Chondrocyte (in vitro differentiated cells): ENCODE measurements at regions not wholly inside any gene's neighbourhood (a gene's known extent, or its start where the extent isn't known, plus 50 kb on each side); places are given as distances from the start of the nearest gene placed in this dataset.

Experiments used
- DNase-seq: peaks from one replicate; pipeline ENCODE4 v3.0.0; 2021; ENCODE audit warnings: mixed read lengths, low spot score
- H3K27ac Mint-ChIP-seq: one replicate; pipeline ENCODE4 v1.8.0; 2021; ENCODE audit warnings: mild to moderate bottlenecking, moderate library complexity, mixed read lengths; ENCODE audit not compliant: unreplicated experiment
- H3K27me3 Mint-ChIP-seq: 2 replicates; pipeline ENCODE4 v1.8.0; 2021; ENCODE audit warnings: low read depth, mixed read lengths
- H3K36me3 Mint-ChIP-seq: 2 replicates; pipeline ENCODE4 v1.8.0; 2021; ENCODE audit warnings: low read depth, mixed read lengths
- H3K4me1 Mint-ChIP-seq: 2 replicates; pipeline ENCODE4 v1.8.0; 2021; ENCODE audit warnings: low read depth, mild to moderate bottlenecking, mixed read lengths
- H3K4me3 Mint-ChIP-seq: one replicate; pipeline ENCODE4 v1.8.0; 2021; ENCODE audit warnings: mild to moderate bottlenecking, moderate library complexity, mixed read lengths; ENCODE audit not compliant: unreplicated experiment
- H3K9me3 Mint-ChIP-seq: 2 replicates; pipeline ENCODE4 v1.8.0; 2021; ENCODE audit warnings: low read depth, mixed read lengths
- TF ChIP-seq, protein P1 (sequence below): fragments of 200-600 bp; sonication (generic); IDR thresholded peaks from 2 replicates; pipeline ENCODE4 v1.5.0; 2021; ENCODE audit warnings: antibody characterized with exemption, mild to moderate bottlenecking, moderate library complexity

DNA sequence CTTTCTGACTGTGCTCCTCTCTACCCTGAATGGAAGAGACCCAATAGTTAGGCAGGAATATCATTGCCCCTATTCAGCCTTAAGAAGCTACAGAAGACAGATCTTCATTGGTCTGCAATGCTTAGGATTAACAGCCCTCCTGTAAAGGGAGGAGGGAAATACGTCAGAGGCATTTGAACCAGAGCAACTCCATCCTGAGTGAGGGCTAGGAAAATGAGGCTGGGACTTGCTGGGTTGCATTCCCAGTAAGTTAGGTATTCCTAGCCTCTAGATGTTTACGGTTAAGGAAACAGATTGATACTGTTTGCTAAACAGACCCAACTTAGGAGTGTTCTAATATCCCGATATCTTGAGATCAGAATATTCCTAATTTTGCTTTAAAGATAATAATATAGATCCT, 63.5 kb downstream of the PCDH18 start:
- H3K9me3 Mint-ChIP-seq: peaks cover 2% of the 10 kb centered on the region
- H3K4me3 Mint-ChIP-seq: no peak overlapping the region
- no peaks in the 10 kb centered on the region for H3K36me3 Mint-ChIP-seq
- no peaks in the 10 kb centered on the region for H3K27me3 Mint-ChIP-seq
- TF ChIP-seq, protein P1, sequence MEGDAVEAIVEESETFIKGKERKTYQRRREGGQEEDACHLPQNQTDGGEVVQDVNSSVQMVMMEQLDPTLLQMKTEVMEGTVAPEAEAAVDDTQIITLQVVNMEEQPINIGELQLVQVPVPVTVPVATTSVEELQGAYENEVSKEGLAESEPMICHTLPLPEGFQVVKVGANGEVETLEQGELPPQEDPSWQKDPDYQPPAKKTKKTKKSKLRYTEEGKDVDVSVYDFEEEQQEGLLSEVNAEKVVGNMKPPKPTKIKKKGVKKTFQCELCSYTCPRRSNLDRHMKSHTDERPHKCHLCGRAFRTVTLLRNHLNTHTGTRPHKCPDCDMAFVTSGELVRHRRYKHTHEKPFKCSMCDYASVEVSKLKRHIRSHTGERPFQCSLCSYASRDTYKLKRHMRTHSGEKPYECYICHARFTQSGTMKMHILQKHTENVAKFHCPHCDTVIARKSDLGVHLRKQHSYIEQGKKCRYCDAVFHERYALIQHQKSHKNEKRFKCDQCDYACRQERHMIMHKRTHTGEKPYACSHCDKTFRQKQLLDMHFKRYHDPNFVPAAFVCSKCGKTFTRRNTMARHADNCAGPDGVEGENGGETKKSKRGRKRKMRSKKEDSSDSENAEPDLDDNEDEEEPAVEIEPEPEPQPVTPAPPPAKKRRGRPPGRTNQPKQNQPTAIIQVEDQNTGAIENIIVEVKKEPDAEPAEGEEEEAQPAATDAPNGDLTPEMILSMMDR: no peak
- no peak overlapping the region for H3K27ac Mint-ChIP-seq
- DNase-seq: no peak
- H3K4me1 Mint-ChIP-seq: peaks cover 8% of the 10 kb centered on the region

DNA sequence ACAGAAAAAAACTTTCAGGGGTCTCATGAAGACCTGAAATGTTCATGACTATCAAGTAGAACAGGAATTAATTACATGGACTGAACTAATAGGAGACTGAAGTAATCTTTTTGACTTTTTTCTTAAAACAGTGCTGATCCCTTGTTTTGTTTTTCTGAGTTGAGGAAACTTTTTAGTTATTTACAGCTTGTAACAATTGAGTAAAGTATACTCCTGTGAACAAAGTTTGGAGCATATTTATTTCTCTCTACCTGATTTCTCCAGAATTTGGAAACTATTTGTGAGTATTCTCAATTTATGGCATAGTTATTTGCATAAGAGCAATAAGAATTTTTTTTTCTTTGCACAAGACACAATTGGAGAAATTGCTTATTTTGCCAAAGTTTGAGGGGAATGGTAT, 64.8 kb downstream of the PCDH18 start:
- peaks cover 8% of the 10 kb centered on the region for H3K4me1 Mint-ChIP-seq
- H3K9me3 Mint-ChIP-seq: peaks cover 3% of the 10 kb centered on the region
- TF ChIP-seq, protein P1: no peak
- no peak for DNase-seq
- no peaks in the 10 kb centered on the region for H3K36me3 Mint-ChIP-seq
- no peak overlapping the region for H3K27ac Mint-ChIP-seq
- no peak overlapping the region for H3K4me3 Mint-ChIP-seq
- H3K27me3 Mint-ChIP-seq: no peaks in the 10 kb centered on the region

DNA sequence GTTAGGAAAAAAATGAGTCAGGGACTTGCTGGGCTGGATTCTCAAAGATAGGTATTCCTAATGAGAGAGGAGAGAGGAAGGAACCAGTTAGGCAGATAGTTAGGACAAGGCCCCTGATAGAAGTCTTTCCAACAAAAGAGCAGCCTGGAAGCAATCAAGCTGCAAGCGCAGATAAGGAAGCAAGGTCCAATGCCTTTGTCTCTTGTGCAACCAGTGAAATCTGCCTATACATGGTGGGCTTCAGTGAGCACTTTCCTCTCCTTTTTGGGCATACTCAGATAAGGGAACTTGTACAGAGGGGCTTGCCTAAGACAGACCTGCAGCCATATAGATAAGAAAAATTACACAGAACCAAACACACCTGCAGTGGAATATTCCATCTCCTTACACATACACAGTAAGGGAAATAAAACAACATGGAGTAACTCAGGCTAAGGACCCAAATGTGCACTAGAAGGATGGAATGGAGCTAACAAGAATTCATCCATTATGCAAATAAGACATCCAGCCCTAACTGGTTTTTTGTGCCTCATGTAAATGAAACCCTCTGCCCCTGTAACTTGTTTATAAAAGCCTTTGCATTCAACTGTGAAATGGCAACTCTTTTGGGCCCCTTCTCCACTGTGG, 68.8 kb downstream of the PCDH18 start:
- TF ChIP-seq, protein P1: no peak
- no peak for DNase-seq
- Mint-ChIP-seq H3K36me3 (no peaks in the 10 kb centered on the region), H3K27ac (no peak overlapping the region), H3K4me1 (no peaks in the 10 kb centered on the region), H3K9me3 (peaks cover 5% of the 10 kb centered on the region), H3K27me3 (no peaks in the 10 kb centered on the region), H3K4me3 (no peak overlapping the region)

DNA sequence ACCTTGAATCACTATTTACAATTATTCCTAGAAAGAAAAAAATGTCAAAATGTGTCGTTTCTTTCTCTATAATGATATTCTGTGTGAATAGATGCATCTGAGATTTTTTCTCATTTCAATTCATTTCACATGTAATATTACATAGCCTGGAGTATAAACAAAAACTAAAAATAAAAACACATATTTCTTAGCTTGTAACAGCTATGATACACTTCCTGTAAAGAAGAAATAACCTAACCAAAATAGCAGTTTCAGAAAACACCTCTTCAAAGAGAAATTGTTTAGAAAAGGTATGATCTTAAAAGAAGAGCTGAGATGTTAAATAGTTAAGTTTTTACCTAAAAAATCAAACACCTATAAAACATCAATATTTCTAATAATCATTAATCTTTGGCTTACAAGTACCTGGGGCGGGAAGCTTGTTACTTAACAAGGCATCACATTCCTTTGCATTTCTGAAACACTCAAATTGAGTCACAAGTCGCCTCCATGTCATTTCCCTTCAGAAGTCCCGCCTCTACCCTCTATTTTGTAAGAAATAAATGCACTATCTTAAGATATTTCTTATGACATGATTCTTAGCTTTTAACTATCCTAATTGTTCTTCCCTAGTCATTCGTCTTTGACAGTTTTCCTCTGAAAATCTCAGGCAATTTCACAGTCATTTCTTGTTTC, 76.5 kb downstream of the PCDH18 start:
- Mint-ChIP-seq H3K27ac (no peak overlapping the region), H3K36me3 (no peaks in the 10 kb centered on the region), H3K4me3 (no peak overlapping the region), H3K27me3 (no peaks in the 10 kb centered on the region), H3K4me1 (peaks cover 16% of the 10 kb centered on the region), H3K9me3 (peaks cover 5% of the 10 kb centered on the region)
- no peak for DNase-seq
- TF ChIP-seq, protein P1: no peak

DNA sequence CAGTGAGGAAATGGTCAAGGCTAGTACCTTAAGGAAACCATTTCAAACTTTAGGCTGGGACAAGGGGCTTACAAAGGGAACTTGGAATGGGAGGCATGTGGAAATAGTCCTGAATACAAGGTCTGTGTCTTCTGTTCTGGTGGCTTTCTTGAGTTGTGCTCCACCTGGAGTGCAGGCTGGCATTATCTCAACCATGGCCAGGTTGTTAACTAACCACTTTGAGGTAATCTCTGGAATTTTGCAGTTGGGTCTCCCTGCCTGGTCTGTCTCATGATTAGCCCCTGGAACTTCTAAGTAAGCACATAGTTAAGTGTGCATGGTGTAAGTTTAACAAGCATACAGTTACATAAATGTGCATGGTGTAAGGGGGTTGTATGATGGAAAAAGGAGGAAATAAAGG, 77.5 kb downstream of the PCDH18 start:
- Mint-ChIP-seq H3K27ac (no peak overlapping the region), H3K27me3 (no peaks in the 10 kb centered on the region), H3K36me3 (no peaks in the 10 kb centered on the region), H3K4me3 (no peak overlapping the region), H3K4me1 (peaks cover 16% of the 10 kb centered on the region), H3K9me3 (peaks cover 3% of the 10 kb centered on the region)
- DNase-seq: no peak
- TF ChIP-seq, protein P1: no peak
